ENCODE measurements at regions not wholly inside any gene's neighbourhood (a gene's known extent, or its start where the extent isn't known, plus 50 kb on each side); places are given as distances from the start of the nearest gene placed in this dataset.

DNA sequence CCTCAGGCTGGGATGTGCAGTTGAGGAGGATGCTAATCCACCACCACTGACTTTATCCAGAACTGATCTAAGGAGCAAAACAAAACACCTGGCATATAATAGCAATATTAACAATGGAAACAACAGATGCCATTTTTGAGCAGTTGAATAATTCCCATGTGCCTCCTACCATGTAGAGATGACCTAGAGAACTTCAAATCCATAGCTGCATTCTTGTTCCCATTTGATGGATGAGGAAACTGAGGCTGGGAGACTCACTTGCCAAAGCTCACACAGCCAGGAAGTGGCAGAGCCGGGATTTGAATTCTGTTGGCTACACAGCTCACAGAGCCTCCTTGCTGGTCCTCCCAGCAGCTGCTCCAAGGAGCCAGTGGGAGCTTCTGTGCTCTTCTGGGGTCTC is 155.8 kb upstream of the MYL2 start:
- DNase-seq (ENCODE audit: low spot score) = no peak
- in situ Hi-C loops (cut with MboI; ENCODE audit: low sequenced_read_pairs, unreplicated experiment) = no loop called here
- TF ChIP-seq, protein P1, sequence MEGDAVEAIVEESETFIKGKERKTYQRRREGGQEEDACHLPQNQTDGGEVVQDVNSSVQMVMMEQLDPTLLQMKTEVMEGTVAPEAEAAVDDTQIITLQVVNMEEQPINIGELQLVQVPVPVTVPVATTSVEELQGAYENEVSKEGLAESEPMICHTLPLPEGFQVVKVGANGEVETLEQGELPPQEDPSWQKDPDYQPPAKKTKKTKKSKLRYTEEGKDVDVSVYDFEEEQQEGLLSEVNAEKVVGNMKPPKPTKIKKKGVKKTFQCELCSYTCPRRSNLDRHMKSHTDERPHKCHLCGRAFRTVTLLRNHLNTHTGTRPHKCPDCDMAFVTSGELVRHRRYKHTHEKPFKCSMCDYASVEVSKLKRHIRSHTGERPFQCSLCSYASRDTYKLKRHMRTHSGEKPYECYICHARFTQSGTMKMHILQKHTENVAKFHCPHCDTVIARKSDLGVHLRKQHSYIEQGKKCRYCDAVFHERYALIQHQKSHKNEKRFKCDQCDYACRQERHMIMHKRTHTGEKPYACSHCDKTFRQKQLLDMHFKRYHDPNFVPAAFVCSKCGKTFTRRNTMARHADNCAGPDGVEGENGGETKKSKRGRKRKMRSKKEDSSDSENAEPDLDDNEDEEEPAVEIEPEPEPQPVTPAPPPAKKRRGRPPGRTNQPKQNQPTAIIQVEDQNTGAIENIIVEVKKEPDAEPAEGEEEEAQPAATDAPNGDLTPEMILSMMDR (IDR thresholded peaks at IDR 0.05; ENCODE audit: borderline replicate concordance, control extremely low read depth, extremely low read depth, insufficient read depth, missing control alignments) = no peak

DNA sequence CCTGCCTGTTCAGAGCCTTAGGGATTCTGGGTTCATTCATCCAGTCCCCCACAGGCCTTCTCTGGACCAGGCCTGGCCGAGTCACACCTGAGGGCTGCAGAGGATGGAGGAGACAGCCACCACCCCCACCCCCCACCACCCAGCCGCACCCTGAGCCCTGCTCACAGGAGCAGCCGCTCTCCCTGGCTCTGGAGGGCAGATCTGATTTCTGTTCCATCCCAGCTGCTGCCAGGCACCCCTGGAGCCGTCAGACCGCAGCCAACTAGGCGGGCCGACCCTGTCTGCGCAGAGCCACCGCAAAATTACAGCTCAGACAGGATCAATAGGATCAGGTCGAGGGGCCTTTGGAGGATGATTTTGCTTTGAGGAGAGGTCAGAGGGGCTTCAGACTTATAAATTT is 154.6 kb upstream of the MYL2 start:
- in situ Hi-C loops (cut with MboI; ENCODE audit: low sequenced_read_pairs, unreplicated experiment) = no loop called here
- TF ChIP-seq, protein P1 (IDR thresholded peaks at IDR 0.05; ENCODE audit: borderline replicate concordance, control extremely low read depth, extremely low read depth, insufficient read depth, missing control alignments) = no peak
- DNase-seq (ENCODE audit: low spot score) = no peak

DNA sequence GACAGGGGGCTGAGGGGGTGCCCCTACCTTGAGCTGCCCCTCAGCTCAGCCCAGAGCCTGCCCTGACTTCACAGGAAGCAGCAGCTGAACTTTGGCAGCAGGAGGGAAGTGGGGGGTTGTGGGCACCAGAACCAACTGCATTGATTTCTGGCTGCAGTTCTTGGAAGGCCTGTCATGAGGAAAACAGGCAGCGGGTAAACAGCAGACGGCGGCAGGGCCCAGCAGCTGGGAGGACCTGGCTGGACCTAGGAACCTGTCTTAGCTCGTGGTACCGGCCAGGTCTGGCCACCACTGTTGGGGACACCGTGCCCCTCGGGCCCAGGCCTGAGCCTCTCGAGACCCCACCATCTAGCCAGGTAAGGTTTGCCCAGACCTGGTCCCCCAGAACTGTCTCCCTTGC is 154.2 kb upstream of the MYL2 start:
- TF ChIP-seq, protein P1 (IDR thresholded peaks at IDR 0.05; ENCODE audit: borderline replicate concordance, control extremely low read depth, extremely low read depth, insufficient read depth, missing control alignments) = no peak
- in situ Hi-C loops (cut with MboI; ENCODE audit: low sequenced_read_pairs, unreplicated experiment) = no loop called here
- no peak for DNase-seq (ENCODE audit: low spot score)

GRCh38 chr12:111073370-111073769 is 153.0 kb upstream of the MYL2 start:
- TF ChIP-seq, protein P1 (IDR thresholded peaks at IDR 0.05; ENCODE audit: borderline replicate concordance, control extremely low read depth, extremely low read depth, insufficient read depth, missing control alignments) = no peak
- DNase-seq (ENCODE audit: low spot score) = no peak
- in situ Hi-C loops (cut with MboI; ENCODE audit: low sequenced_read_pairs, unreplicated experiment) = no loop called here

GRCh38 chr12:111072299-111072698 is 151.9 kb upstream of the MYL2 start:
- in situ Hi-C loops (cut with MboI; ENCODE audit: low sequenced_read_pairs, unreplicated experiment) = no loop called here
- TF ChIP-seq, protein P1 (IDR thresholded peaks at IDR 0.05; ENCODE audit: borderline replicate concordance, control extremely low read depth, extremely low read depth, insufficient read depth, missing control alignments) = no peak
- no peak for DNase-seq (ENCODE audit: low spot score)

- TF ChIP-seq, protein P1 (IDR thresholded peaks at IDR 0.05; ENCODE audit: borderline replicate concordance, control extremely low read depth, extremely low read depth, insufficient read depth, missing control alignments) = no peak
- in situ Hi-C loops (cut with MboI; ENCODE audit: low sequenced_read_pairs, unreplicated experiment) = no loop called here
- DNase-seq (ENCODE audit: low spot score) = no peak
Measured at GRCh38 chr12:111069886-111070285, 149.5 kb upstream of the MYL2 start.

DNA sequence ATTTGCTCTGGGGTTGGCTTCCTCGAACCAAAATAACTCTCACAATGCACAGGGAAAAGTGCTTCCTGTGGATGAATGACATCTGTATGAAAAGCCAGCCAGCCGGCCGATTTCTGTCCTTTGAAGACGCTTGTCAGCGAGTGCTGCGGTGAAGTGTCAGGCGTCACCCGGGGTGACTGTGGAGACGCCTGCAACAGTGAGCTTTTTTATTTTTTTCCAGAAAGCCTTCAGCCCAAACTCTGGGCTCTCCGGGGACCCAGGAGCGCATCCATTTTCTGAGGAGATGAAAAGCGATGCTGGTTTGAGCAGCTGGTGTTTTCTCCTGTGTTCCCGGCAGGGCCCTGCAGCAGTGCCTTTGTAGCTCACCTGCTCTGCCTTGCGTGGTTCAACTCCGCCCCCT is 147.9 kb upstream of the MYL2 start:
- in situ Hi-C loops (cut with MboI; ENCODE audit: low sequenced_read_pairs, unreplicated experiment) = no loop called here
- no peak for DNase-seq (ENCODE audit: low spot score)
- TF ChIP-seq, protein P1 (IDR thresholded peaks at IDR 0.05; ENCODE audit: borderline replicate concordance, control extremely low read depth, extremely low read depth, insufficient read depth, missing control alignments) = no peak

Data from GM13976 (cell line).